IMR-90 (cell line): ENCODE measurements at regions not wholly inside any gene's neighbourhood (a gene's known extent, or its start where the extent isn't known, plus 50 kb on each side); places are given as distances from the start of the nearest gene placed in this dataset.

Source experiments
- ATAC-seq: fragments of 200-7000 bp; cut with Tn5 transposase; 2 replicates; pipeline ENCODE4 v1.9.1; 2020; ENCODE audit warnings: low read depth, mild to moderate bottlenecking, moderate library complexity
- BruUV-seq: library from RNA; stranded (reverse); fragments of 400-500 nt; replicated peaks from 2 replicates; lab custom pipeline; 2021; lab: Mats Ljungman, UMichigan
- CTCF ChIA-PET: fragments of 300-600 bp; formaldehyde crosslinking; extraction: SDS; loops from one replicate; lab custom pipeline; 2021; ENCODE audit warnings: antibody characterized with exemption; lab: Yijun Ruan, JAX
- POLR2A ChIA-PET: fragments of 300-600 bp; sonication (Branson Sonifier 250); formaldehyde crosslinking; loops from one replicate; lab custom pipeline; 2022; ENCODE audit warnings: antibody characterized with exemption; ENCODE audit not compliant: unreplicated experiment; lab: Charles Lee
- DNase-seq: peaks from one replicate; pipeline ENCODE4 v3.0.0; 2013
- H2AFZ ChIP-seq: replicated peaks from 2 replicates; pipeline ENCODE3; 2013; ENCODE audit warnings: low read length, mild to moderate bottlenecking; ENCODE audit not compliant: poor library complexity
- H2AK5ac ChIP-seq: 2 replicates; pipeline ENCODE4 v1.6.1; 2013; ENCODE audit warnings: low read depth, low read length, inconsistent platforms
- H2AK9ac ChIP-seq: replicated peaks from 2 replicates; pipeline ENCODE3; 2013; ENCODE audit warnings: mild to moderate bottlenecking, low read depth, low read length, moderate library complexity; ENCODE audit not compliant: poor library complexity
- H2BK120ac ChIP-seq: 2 replicates; pipeline ENCODE4 v1.6.1; 2013; ENCODE audit warnings: low read depth, low read length, inconsistent platforms
- H2BK15ac ChIP-seq: 3 replicates; pipeline ENCODE4 v1.6.1; 2013; ENCODE audit warnings: low read depth, low read length, inconsistent platforms
- H2BK20ac ChIP-seq: 2 replicates; pipeline ENCODE4 v1.6.1; 2013; ENCODE audit warnings: low read depth, mild to moderate bottlenecking, inconsistent platforms, low read length, moderate library complexity
- H2BK5ac ChIP-seq: 2 replicates; pipeline ENCODE4 v1.6.1; 2013; ENCODE audit warnings: mild to moderate bottlenecking, low read depth, low read length, inconsistent platforms; ENCODE audit not compliant: poor library complexity, severe bottlenecking
- H3K14ac ChIP-seq: replicated peaks from 2 replicates; pipeline ENCODE4 v1.6.1; 2013; ENCODE audit warnings: low read depth, low read length, inconsistent platforms
- H3K18ac ChIP-seq: 2 replicates; pipeline ENCODE4 v1.6.1; 2013; ENCODE audit warnings: low read depth, low read length, control low read depth
- H3K23ac ChIP-seq: 2 replicates; pipeline ENCODE4 v1.6.1; 2013; ENCODE audit warnings: low read depth, low read length, inconsistent platforms
- H3K27ac ChIP-seq: 2 replicates; pipeline ENCODE4 v1.5.1; 2013; ENCODE audit warnings: mild to moderate bottlenecking, control low read depth, low read length; ENCODE audit not compliant: insufficient read depth
- H3K27me3 ChIP-seq: 2 replicates; pipeline ENCODE4 v1.6.1; 2013; ENCODE audit warnings: low read length; ENCODE audit not compliant: control insufficient read depth, insufficient read depth
- H3K36me3 ChIP-seq: 2 replicates; pipeline ENCODE4 v1.6.1; 2013; ENCODE audit warnings: low read length, mixed read lengths; ENCODE audit not compliant: control insufficient read depth, insufficient read depth
- H3K4ac ChIP-seq: 2 replicates; pipeline ENCODE4 v1.6.1; 2013; ENCODE audit warnings: low read depth, low read length, inconsistent platforms
- H3K4me1 ChIP-seq: 2 replicates; pipeline ENCODE4 v1.6.1; 2013; ENCODE audit warnings: low read length, mixed read lengths; ENCODE audit not compliant: control insufficient read depth, insufficient read depth
- H3K4me2 ChIP-seq: 2 replicates; pipeline ENCODE4 v1.6.1; 2013; ENCODE audit warnings: low read depth, mild to moderate bottlenecking, control low read depth, low read length, moderate library complexity
- H3K4me3 ChIP-seq: 2 replicates; pipeline ENCODE4 v1.5.1; 2013; ENCODE audit warnings: low read depth, mild to moderate bottlenecking, control low read depth, low read length, moderate library complexity; ENCODE audit not compliant: insufficient read depth
- H3K56ac ChIP-seq: 2 replicates; pipeline ENCODE4 v1.6.1; 2013; ENCODE audit warnings: low read length, inconsistent platforms; ENCODE audit not compliant: insufficient read depth; ENCODE audit errors: extremely low read depth
- H3K79me1 ChIP-seq, 2 experiments: 2 replicates each; pipeline ENCODE4 v1.6.1; 2013; ENCODE audit warnings: low read length in 2 of 2, inconsistent platforms in 1 of 2, low read depth in 1 of 2
- H3K9ac ChIP-seq: 2 replicates; pipeline ENCODE4 v1.6.1; 2013; ENCODE audit warnings: low read depth, low read length, control low read depth
- H3K9me1 ChIP-seq: 2 replicates; pipeline ENCODE4 v1.6.1; 2013; ENCODE audit warnings: low read length, inconsistent platforms; ENCODE audit not compliant: insufficient read depth
- H3K9me3 ChIP-seq: 2 replicates; pipeline ENCODE4 v1.6.1; 2013; ENCODE audit warnings: low read length; ENCODE audit not compliant: control insufficient read depth, insufficient read depth
- H4K20me1 ChIP-seq: 2 replicates; pipeline ENCODE4 v1.6.1; 2013; ENCODE audit warnings: low read length, inconsistent platforms; ENCODE audit not compliant: insufficient read depth
- H4K5ac ChIP-seq: 2 replicates; pipeline ENCODE4 v1.6.1; 2013; ENCODE audit warnings: mild to moderate bottlenecking, low read depth, low read length, control low read depth
- H4K8ac ChIP-seq, 2 experiments: 2 replicates each; pipeline ENCODE4 v1.6.1; 2013; ENCODE audit warnings: low read depth in 2 of 2, low read length in 2 of 2, control low read depth in 1 of 2, inconsistent platforms in 1 of 2
- H4K91ac ChIP-seq: 2 replicates; pipeline ENCODE4 v1.6.1; 2013; ENCODE audit warnings: low read depth, low read length, inconsistent platforms; ENCODE audit not compliant: insufficient read depth
- BHLHE40 ChIP-seq: fragments of 150-350 bp; IDR thresholded peaks from 2 replicates; pipeline ENCODE4 v1.6.1; 2016; ENCODE audit warnings: mild to moderate bottlenecking, low read depth, low read length
- CEBPB ChIP-seq: IDR thresholded peaks from 2 replicates; pipeline ENCODE4 v1.6.1; 2012; ENCODE audit warnings: low read depth, low read length, improper control_type of control experiment
- CTCF ChIP-seq: conservative IDR thresholded peaks from 2 replicates; pipeline ENCODE4 v1.5.1; 2012; ENCODE audit warnings: mild to moderate bottlenecking, low read depth, low read length, improper control_type of control experiment
- MAFK ChIP-seq: IDR thresholded peaks from 2 replicates; pipeline ENCODE4 v1.6.1; 2012; ENCODE audit warnings: low read depth, low read length, improper control_type of control experiment
- WGBS, 2 experiments: methylation state at CpG; one replicate each; pipeline versions ENCODE4 v1.1.5 to v1.1.7; 2013; ENCODE audit warnings: missing lambda C conversion rate in 2 of 2; ENCODE audit not compliant: insufficient read length in 1 of 2; ENCODE audit errors: extremely low coverage in 2 of 2; 5-methylcytosine and 5-hydroxymethylcytosine counted together
- dilution Hi-C: fragments of 300-500 bp; cut with HindIII; formaldehyde crosslinking; loops from one replicate; pipeline ENCODE4 v1.14.3; 2018; ENCODE audit warnings: low sequenced_read_pairs; ENCODE audit not compliant: unreplicated experiment
- in situ Hi-C: fragments of 300-500 bp; cut with MboI; formaldehyde crosslinking; loops from 3 replicates; pipeline ENCODE4 v1.14.3; 2019; ENCODE audit warnings: low sequenced_read_pairs, inconsistent platforms, mixed read lengths
- intact Hi-C: fragments of 100-400 bp; cut with micrococcal nuclease; formaldehyde crosslinking; loops from 2 replicates; pipeline ENCODE4 v1.10.0; 2022

GRCh38 chr16:89031715-89032659 lies 55.0 kb upstream of the CBFA2T3 start:
- no peak overlapping the region for H3K4me2 ChIP-seq
- no peak overlapping the region for H3K23ac ChIP-seq
- H2BK15ac ChIP-seq = no peak overlapping the region
- no peak for TF ChIP-seq MAFK
- no peak for TF ChIP-seq BHLHE40
- TF ChIP-seq CTCF = no peak
- no peak for TF ChIP-seq CEBPB
- no peaks in the 10 kb centered on the region for H3K36me3 ChIP-seq
- H2AK9ac ChIP-seq = no peak overlapping the region
- no peak overlapping the region for H3K18ac ChIP-seq
- H4K20me1 ChIP-seq = no peaks in the 10 kb centered on the region
- DNase-seq (no peak), ATAC-seq (no peak)
- in situ Hi-C loops (no loop called here), dilution Hi-C loops (no loop called here), intact Hi-C loops (no loop called here)
- no peak overlapping the region for H2AFZ ChIP-seq
- no peak overlapping the region for H3K4me3 ChIP-seq
- no peak overlapping the region for H4K8ac ChIP-seq
- H3K9ac ChIP-seq = no peak overlapping the region
- no peak overlapping the region for H2BK5ac ChIP-seq
- H4K91ac ChIP-seq = no peak overlapping the region
- peaks cover 4% of the 10 kb centered on the region for H3K9me3 ChIP-seq
- H3K56ac ChIP-seq = no peak overlapping the region
- no peak overlapping the region for H2AK5ac ChIP-seq
- H3K4me1 ChIP-seq = no peaks in the 10 kb centered on the region
- no peak overlapping the region for H4K5ac ChIP-seq
- H3K4ac ChIP-seq = no peak overlapping the region
- no peak overlapping the region for H3K27ac ChIP-seq
- BruUV-seq = no TSS peak
- H2BK20ac ChIP-seq = no peak overlapping the region
- POLR2A ChIA-PET = no interaction called here
- no peak overlapping the region for H3K14ac ChIP-seq
- peaks cover 25% of the 10 kb centered on the region for H3K27me3 ChIP-seq
- H2BK120ac ChIP-seq = no peak overlapping the region
- CTCF ChIA-PET = no interaction called here
- WGBS, 2 experiments = 65% methylated on average over 17 of the region's 24 CpGs; no CpG with 5 or more reads in 1 of the 2 experiments
- H3K79me1 ChIP-seq = no peaks in the 10 kb centered on the region
- no peaks in the 10 kb centered on the region for H3K9me1 ChIP-seq
